Osteoblast (primary cell): ENCODE measurements at regions not wholly inside any gene's neighbourhood (a gene's known extent, or its start where the extent isn't known, plus 50 kb on each side); places are given as distances from the start of the nearest gene placed in this dataset.

Experiments used
- DNase-seq: peaks from one replicate; pipeline ENCODE4 v3.0.0; 2011; ENCODE audit warnings: low spot score, mixed read lengths; ENCODE audit not compliant: insufficient read length; ENCODE audit errors: missing footprints
- H2AFZ ChIP-seq: 2 replicates; pipeline ENCODE4 v1.6.0; 2011; ENCODE audit warnings: mild to moderate bottlenecking, low read length
- H3K27ac ChIP-seq: 2 replicates; pipeline ENCODE4 v1.5.1; 2011; ENCODE audit warnings: mild to moderate bottlenecking, low read depth, low read length, moderate library complexity
- H3K27me3 ChIP-seq: 2 replicates; pipeline ENCODE4 v1.6.0; 2012; ENCODE audit warnings: mild to moderate bottlenecking, control low read depth, inconsistent platforms, low read length, moderate library complexity; ENCODE audit not compliant: insufficient read depth
- H3K36me3 ChIP-seq: 2 replicates; pipeline ENCODE4 v1.5.1; 2011; ENCODE audit warnings: mild to moderate bottlenecking, low read length, control low read depth, moderate library complexity; ENCODE audit not compliant: insufficient read depth
- H3K4me1 ChIP-seq: 2 replicates; pipeline ENCODE4 v1.5.1; 2011; ENCODE audit warnings: mild to moderate bottlenecking, low read length, control low read depth, moderate library complexity; ENCODE audit not compliant: insufficient read depth
- H3K4me2 ChIP-seq: 2 replicates; pipeline ENCODE4 v1.6.0; 2011; ENCODE audit warnings: mild to moderate bottlenecking, low read length; ENCODE audit not compliant: insufficient read depth
- H3K4me3 ChIP-seq: fragments of 200-600 bp; sonication (generic); 3 replicates; pipeline ENCODE4 v1.5.1; 2012; ENCODE audit warnings: mild to moderate bottlenecking, low read length, inconsistent platforms; ENCODE audit not compliant: insufficient read depth
- H3K79me2 ChIP-seq: 2 replicates; pipeline ENCODE4 v1.6.0; 2012; ENCODE audit warnings: mild to moderate bottlenecking, low read length, control low read depth, inconsistent platforms; ENCODE audit not compliant: insufficient read depth
- H3K9me3 ChIP-seq: 2 replicates; pipeline ENCODE4 v1.5.1; 2011; ENCODE audit warnings: low read depth, low read length, control low read depth
- H4K20me1 ChIP-seq: 2 replicates; pipeline ENCODE4 v1.6.0; 2012; ENCODE audit warnings: mild to moderate bottlenecking, low read length, control low read depth; ENCODE audit not compliant: insufficient read depth
- TF ChIP-seq, protein P1 (sequence below): IDR thresholded peaks from 2 replicates; pipeline ENCODE4 v1.5.1; 2011; ENCODE audit warnings: mild to moderate bottlenecking, low read depth, low read length, moderate library complexity; ENCODE audit errors: extremely low read depth

DNA sequence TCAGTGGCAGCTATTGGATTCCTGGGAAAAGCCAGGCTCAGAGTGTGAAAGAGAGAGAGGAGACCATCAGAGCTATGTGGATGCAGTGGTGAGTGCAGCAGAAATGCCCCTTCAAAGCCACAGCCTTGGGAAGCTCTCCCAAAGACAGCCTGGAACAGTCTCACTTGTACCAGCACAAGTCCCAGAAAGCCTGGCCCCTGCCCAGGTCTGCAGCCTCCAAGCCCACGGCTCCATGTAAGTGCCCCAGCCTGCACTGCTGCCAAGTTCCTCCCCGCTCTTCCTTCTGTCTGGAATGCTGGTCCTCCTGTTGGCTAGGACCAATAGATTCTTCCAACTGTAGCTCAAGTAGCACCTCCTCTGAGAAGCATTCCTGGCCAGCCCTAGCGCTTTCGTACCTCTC is 539.7 kb downstream of the MIAT start:
- no peaks in the 10 kb centered on the region for H3K9me3 ChIP-seq
- H3K4me2 ChIP-seq: no peak overlapping the region
- no peaks in the 10 kb centered on the region for H3K79me2 ChIP-seq
- TF ChIP-seq, protein P1, sequence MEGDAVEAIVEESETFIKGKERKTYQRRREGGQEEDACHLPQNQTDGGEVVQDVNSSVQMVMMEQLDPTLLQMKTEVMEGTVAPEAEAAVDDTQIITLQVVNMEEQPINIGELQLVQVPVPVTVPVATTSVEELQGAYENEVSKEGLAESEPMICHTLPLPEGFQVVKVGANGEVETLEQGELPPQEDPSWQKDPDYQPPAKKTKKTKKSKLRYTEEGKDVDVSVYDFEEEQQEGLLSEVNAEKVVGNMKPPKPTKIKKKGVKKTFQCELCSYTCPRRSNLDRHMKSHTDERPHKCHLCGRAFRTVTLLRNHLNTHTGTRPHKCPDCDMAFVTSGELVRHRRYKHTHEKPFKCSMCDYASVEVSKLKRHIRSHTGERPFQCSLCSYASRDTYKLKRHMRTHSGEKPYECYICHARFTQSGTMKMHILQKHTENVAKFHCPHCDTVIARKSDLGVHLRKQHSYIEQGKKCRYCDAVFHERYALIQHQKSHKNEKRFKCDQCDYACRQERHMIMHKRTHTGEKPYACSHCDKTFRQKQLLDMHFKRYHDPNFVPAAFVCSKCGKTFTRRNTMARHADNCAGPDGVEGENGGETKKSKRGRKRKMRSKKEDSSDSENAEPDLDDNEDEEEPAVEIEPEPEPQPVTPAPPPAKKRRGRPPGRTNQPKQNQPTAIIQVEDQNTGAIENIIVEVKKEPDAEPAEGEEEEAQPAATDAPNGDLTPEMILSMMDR: no peak
- H2AFZ ChIP-seq: no peak overlapping the region
- H3K27ac ChIP-seq: no peak overlapping the region
- H4K20me1 ChIP-seq: no peaks in the 10 kb centered on the region
- H3K4me1 ChIP-seq: peaks cover 5% of the 10 kb centered on the region
- H3K36me3 ChIP-seq: no peaks in the 10 kb centered on the region
- H3K4me3 ChIP-seq: no peak overlapping the region
- H3K27me3 ChIP-seq: peaks cover 3% of the 10 kb centered on the region
- no peak for DNase-seq

DNA sequence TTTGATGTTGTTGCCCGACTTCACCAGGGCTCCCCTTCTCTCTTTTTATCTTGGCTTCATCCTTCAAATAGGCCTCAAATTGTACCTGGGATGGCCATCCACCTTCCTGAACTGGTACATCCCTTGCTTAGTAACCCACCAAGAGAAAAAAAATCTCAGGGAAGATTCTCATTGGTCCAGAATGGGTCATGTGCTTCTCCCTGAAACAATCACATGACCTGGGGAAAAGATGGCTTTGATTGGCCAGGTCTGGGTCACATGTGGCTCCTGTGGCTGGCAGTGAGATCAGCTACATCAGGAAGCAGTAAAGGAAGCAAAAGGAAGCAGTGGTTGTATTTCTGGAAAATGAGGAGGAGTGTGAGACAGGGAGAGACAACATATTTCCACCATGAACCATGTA is 540.2 kb downstream of the MIAT start:
- no peak overlapping the region for H3K4me3 ChIP-seq

DNA sequence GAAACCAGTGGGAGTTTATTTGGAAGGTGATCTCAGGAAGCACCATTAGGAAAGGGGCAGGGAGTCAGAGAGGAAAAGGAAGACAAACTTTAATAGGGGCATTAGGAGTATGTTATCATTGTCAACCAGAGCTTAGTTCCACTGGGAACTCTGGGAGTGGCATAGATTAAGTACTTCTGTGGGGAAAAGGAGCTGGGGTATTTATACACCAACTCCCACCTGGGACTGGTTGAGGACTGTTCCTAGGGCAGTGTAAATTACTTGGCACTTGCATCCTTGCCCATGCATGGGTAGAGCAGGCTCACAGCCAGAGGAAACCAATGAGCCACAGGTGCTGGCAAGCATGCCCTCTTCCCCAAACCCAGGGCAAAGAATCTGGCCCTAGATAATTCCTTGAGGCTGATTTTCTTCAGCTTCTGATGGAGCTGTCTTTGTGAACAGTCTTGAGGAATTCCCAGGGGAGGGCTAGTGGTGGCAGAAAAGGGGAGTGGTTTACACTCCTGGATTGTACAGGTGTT is 541.2 kb downstream of the MIAT start:
- H3K9me3 ChIP-seq: no peaks in the 10 kb centered on the region
- DNase-seq: no peak
- H3K4me3 ChIP-seq: no peak overlapping the region
- H3K4me2 ChIP-seq: no peak overlapping the region
- no peaks in the 10 kb centered on the region for H3K79me2 ChIP-seq
- H4K20me1 ChIP-seq: no peaks in the 10 kb centered on the region
- TF ChIP-seq, protein P1: no peak
- H2AFZ ChIP-seq: no peak overlapping the region
- H3K27ac ChIP-seq: no peak overlapping the region
- peaks cover 3% of the 10 kb centered on the region for H3K27me3 ChIP-seq
- no peaks in the 10 kb centered on the region for H3K36me3 ChIP-seq
- peaks cover 15% of the 10 kb centered on the region for H3K4me1 ChIP-seq

More for the DNA sequence above, 540.2 kb downstream of the MIAT start:
- Histone ChIP-seq H3K36me3 (no peaks in the 10 kb centered on the region), H3K4me1 (peaks cover 8% of the 10 kb centered on the region), H4K20me1 (no peaks in the 10 kb centered on the region), H3K27me3 (peaks cover 3% of the 10 kb centered on the region), H3K9me3 (no peaks in the 10 kb centered on the region), H3K27ac (no peak overlapping the region), H3K4me2 (no peak overlapping the region), H2AFZ (no peak overlapping the region), H3K79me2 (no peaks in the 10 kb centered on the region)
- peak; percentile 55 for DNase-seq
- TF ChIP-seq, protein P1: no peak

DNA sequence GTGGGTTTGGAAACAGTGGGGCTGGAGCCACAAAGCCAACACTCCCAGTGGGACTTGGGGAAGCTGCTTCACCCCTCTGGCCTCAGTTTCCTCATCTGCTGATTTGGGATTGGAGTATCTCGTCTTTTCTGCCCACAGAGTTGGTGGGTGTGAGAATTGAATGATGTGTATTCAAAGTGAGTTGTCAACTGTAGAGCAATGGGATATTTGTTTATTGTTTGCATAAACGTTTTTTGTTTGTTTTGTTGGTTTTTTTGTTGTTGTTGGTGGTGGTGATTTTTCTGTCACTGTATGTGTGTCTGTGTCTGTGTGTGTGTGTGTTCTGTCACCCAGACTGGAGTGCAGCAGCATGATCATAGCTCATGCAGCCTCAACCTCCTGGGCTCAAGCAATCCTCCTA is 542.0 kb downstream of the MIAT start:
- Histone ChIP-seq H3K4me1 (peaks cover 17% of the 10 kb centered on the region), H3K27me3 (peaks cover 3% of the 10 kb centered on the region), H3K27ac (no peak overlapping the region), H3K9me3 (no peaks in the 10 kb centered on the region), H4K20me1 (no peaks in the 10 kb centered on the region), H3K4me2 (no peak overlapping the region), H2AFZ (no peak overlapping the region), H3K4me3 (no peak overlapping the region), H3K36me3 (no peaks in the 10 kb centered on the region), H3K79me2 (no peaks in the 10 kb centered on the region)
- DNase-seq: peak; percentile 62
- TF ChIP-seq, protein P1: no peak
